HG03565 (cell line): ENCODE measurements at regions not wholly inside any gene's neighbourhood (a gene's known extent, or its start where the extent isn't known, plus 50 kb on each side); places are given as distances from the start of the nearest gene placed in this dataset.
"Not testable (repeated sequence)": the region's sequence is repeated elsewhere in the genome, so short reads cannot be mapped to it uniquely, and the experiment has no call there.

Experiments
- ATAC-seq: cut with Tn5 transposase; IDR thresholded peaks from one replicate; pipeline ENCODE4 v1.9.1; 2021; ENCODE audit warnings: mild to moderate bottlenecking, moderate library complexity; ENCODE audit not compliant: unreplicated experiment

GRCh38 chr13:44628826-44629225 is 52.7 kb upstream of the TSC22D1 start:
- ATAC-seq: not testable (repeated sequence)

- no peak for ATAC-seq
These were observed 51.3 kb upstream of the TSC22D1 start for GRCh38 chr13:44627441-44627840.

GRCh38 chr13:44626176-44626575 is 50.0 kb upstream of the TSC22D1 start:
- ATAC-seq: no peak
